ENCODE measurements at regions not wholly inside any gene's neighbourhood (a gene's known extent, or its start where the extent isn't known, plus 50 kb on each side); places are given as distances from the start of the nearest gene placed in this dataset.

GRCh38 chr7:97468493-97468892 lies 263.4 kb upstream of the TAC1 start:
- TF ChIP-seq CTCF (conservative IDR thresholded peaks at IDR 0.05): no peak
- TF ChIP-seq EZH2 (IDR thresholded peaks at IDR 0.05; ENCODE audit: low read depth): no peak
